Neural progenitor cell (in vitro differentiated cells): ENCODE measurements at regions not wholly inside any gene's neighbourhood (a gene's known extent, or its start where the extent isn't known, plus 50 kb on each side); places are given as distances from the start of the nearest gene placed in this dataset.

Experiments used
- DNase-seq: peaks from one replicate; pipeline ENCODE4 v3.0.0-alpha.2; 2016; ENCODE audit warnings: low spot score
- H2AFZ ChIP-seq: fragments of 200-600 bp; sonication (generic); replicated peaks from 2 replicates; pipeline ENCODE4 v1.6.1; 2016; ENCODE audit warnings: antibody characterized with exemption
- H3F3A ChIP-seq: fragments of 200-600 bp; sonication (generic); 2 replicates; pipeline ENCODE4 v1.6.1; 2016; ENCODE audit warnings: antibody characterized with exemption, low read depth
- H3K27ac ChIP-seq: fragments of 200-600 bp; sonication (generic); 2 replicates; pipeline ENCODE4 v1.5.1; 2016; ENCODE audit warnings: mild to moderate bottlenecking
- H3K27me3 ChIP-seq: fragments of 200-600 bp; sonication (generic); 2 replicates; pipeline ENCODE4 v1.6.1; 2016; ENCODE audit warnings: mild to moderate bottlenecking, moderate library complexity
- H3K36me3 ChIP-seq: fragments of 200-600 bp; sonication (generic); 2 replicates; pipeline ENCODE4 v1.5.1; 2016
- H3K4me1 ChIP-seq: fragments of 200-600 bp; sonication (generic); 2 replicates; pipeline ENCODE4 v1.6.1; 2016; ENCODE audit warnings: mixed run types
- H3K4me2 ChIP-seq: fragments of 200-600 bp; sonication (generic); 2 replicates; pipeline ENCODE4 v1.6.1; 2016
- H3K4me3 ChIP-seq: fragments of 200-600 bp; sonication (generic); 2 replicates; pipeline ENCODE4 v1.5.1; 2016
- H3K79me2 ChIP-seq: fragments of 200-600 bp; sonication (generic); 2 replicates; pipeline ENCODE4 v1.6.1; 2016; ENCODE audit warnings: low read depth
- H3K9ac ChIP-seq: fragments of 200-600 bp; sonication (generic); 2 replicates; pipeline ENCODE4 v1.6.1; 2016
- H3K9me3 ChIP-seq: fragments of 200-600 bp; sonication (generic); 2 replicates; pipeline ENCODE4 v1.5.1; 2016; ENCODE audit warnings: low read depth
- H4K20me1 ChIP-seq: fragments of 200-600 bp; sonication (generic); 2 replicates; pipeline ENCODE4 v1.6.1; 2016; ENCODE audit warnings: low read depth
- H3K27ac Mint-ChIP-seq: 3 replicates; pipeline ENCODE4 v1.8.0; 2021; ENCODE audit warnings: mixed read lengths
- H3K27me3 Mint-ChIP-seq: 2 replicates; pipeline ENCODE4 v1.8.0; 2022; ENCODE audit warnings: low read depth, mild to moderate bottlenecking, inconsistent platforms, moderate library complexity, mixed read lengths; ENCODE audit not compliant: insufficient read depth
- H3K36me3 Mint-ChIP-seq: 3 replicates; pipeline ENCODE4 v1.8.0; 2021; ENCODE audit warnings: mixed read lengths
- H3K4me1 Mint-ChIP-seq: 3 replicates; pipeline ENCODE4 v1.8.0; 2021; ENCODE audit warnings: mixed read lengths
- H3K4me3 Mint-ChIP-seq: 3 replicates; pipeline ENCODE4 v1.8.0; 2021; ENCODE audit warnings: mild to moderate bottlenecking, moderate library complexity, mixed read lengths
- H3K9me3 Mint-ChIP-seq: 3 replicates; pipeline ENCODE4 v1.8.0; 2020; ENCODE audit warnings: mixed read lengths
- EZH2 ChIP-seq: fragments of 200-600 bp; sonication (generic); IDR thresholded peaks from 2 replicates; pipeline ENCODE4 v1.6.1; 2017; ENCODE audit warnings: antibody characterized with exemption, mild to moderate bottlenecking, moderate library complexity
- EZH2phosphoT487 ChIP-seq: fragments of 200-600 bp; sonication (generic); IDR thresholded peaks from 2 replicates; pipeline ENCODE4 v1.6.1; 2017; ENCODE audit warnings: antibody characterized with exemption
- TF ChIP-seq, protein P1 (sequence below): fragments of 200-600 bp; sonication (generic); IDR thresholded peaks from 2 replicates; pipeline ENCODE4 v1.5.1; 2017; ENCODE audit warnings: antibody characterized with exemption, mild to moderate bottlenecking

DNA sequence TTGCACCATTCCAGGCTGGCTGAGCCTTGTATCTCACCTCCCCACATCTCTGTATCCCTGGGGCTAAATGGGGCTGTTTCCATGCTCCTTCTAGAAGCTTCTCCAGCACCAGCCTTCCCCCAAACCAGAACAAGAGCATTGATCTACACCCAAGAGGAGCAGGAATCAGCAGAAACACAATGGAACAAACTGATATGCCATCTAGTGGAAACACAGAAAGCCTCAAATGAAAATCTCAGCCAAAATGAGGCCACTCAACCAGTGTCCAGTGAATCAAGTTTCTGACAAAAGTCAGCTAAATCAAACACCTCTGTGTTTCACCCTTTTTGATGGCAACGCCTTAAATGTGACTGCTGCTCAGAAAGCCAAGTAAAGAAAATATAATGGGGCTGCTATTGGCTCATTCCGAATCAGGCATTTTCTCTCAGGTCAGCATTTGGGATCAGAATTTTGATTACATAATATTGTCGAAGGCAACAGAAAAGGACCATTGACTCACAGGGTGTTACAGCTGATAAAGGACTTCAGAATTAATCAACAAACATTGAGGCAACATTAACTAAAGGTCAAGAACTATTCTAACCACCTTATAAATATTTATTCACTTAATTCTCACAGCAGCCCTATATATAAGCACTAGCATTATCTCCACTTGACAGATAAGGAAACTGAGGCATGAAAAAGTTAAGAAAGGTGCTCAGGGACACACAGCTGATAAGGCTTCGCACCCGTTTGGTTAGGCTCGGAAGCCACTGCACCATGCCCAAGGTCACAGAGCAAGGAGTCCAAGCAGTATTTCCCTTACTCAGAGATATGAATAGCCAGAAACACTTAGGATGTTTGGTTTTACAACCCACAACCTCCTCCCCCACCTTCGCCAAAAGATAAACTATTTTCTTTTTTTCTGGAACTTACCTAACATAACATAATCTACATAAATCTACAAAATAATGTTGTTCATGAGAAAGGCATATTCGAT lies 85.8 kb upstream of the KCNJ15 start:
- Histone ChIP-seq H3K4me3 (no peak overlapping the region), H3K36me3 (no peaks in the 10 kb centered on the region), H3K4me1 (peaks cover 13% of the 10 kb centered on the region), H3K27me3 (no peaks in the 10 kb centered on the region), H3K9me3 (no peaks in the 10 kb centered on the region), H2AFZ (peak overlapping the region; percentile 30), H3F3A (peaks cover 5% of the 10 kb centered on the region), H3K27ac (no peak overlapping the region), H3K9ac (no peak overlapping the region), H3K4me2 (no peak overlapping the region), H3K79me2 (no peaks in the 10 kb centered on the region), H4K20me1 (no peaks in the 10 kb centered on the region)
- H3K36me3 Mint-ChIP-seq: no peaks in the 10 kb centered on the region
- H3K4me3 Mint-ChIP-seq: no peak overlapping the region
- DNase-seq: no peak
- H3K4me1 Mint-ChIP-seq: peaks cover 23% of the 10 kb centered on the region
- H3K27me3 Mint-ChIP-seq: peaks cover 4% of the 10 kb centered on the region
- peak overlapping the region; percentile 49 for H3K27ac Mint-ChIP-seq
- H3K9me3 Mint-ChIP-seq: peaks cover 3% of the 10 kb centered on the region
- TF ChIP-seq, protein P1, sequence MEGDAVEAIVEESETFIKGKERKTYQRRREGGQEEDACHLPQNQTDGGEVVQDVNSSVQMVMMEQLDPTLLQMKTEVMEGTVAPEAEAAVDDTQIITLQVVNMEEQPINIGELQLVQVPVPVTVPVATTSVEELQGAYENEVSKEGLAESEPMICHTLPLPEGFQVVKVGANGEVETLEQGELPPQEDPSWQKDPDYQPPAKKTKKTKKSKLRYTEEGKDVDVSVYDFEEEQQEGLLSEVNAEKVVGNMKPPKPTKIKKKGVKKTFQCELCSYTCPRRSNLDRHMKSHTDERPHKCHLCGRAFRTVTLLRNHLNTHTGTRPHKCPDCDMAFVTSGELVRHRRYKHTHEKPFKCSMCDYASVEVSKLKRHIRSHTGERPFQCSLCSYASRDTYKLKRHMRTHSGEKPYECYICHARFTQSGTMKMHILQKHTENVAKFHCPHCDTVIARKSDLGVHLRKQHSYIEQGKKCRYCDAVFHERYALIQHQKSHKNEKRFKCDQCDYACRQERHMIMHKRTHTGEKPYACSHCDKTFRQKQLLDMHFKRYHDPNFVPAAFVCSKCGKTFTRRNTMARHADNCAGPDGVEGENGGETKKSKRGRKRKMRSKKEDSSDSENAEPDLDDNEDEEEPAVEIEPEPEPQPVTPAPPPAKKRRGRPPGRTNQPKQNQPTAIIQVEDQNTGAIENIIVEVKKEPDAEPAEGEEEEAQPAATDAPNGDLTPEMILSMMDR: no peak
- TF ChIP-seq EZH2 (no peak), EZH2phosphoT487 (no peak)

DNA sequence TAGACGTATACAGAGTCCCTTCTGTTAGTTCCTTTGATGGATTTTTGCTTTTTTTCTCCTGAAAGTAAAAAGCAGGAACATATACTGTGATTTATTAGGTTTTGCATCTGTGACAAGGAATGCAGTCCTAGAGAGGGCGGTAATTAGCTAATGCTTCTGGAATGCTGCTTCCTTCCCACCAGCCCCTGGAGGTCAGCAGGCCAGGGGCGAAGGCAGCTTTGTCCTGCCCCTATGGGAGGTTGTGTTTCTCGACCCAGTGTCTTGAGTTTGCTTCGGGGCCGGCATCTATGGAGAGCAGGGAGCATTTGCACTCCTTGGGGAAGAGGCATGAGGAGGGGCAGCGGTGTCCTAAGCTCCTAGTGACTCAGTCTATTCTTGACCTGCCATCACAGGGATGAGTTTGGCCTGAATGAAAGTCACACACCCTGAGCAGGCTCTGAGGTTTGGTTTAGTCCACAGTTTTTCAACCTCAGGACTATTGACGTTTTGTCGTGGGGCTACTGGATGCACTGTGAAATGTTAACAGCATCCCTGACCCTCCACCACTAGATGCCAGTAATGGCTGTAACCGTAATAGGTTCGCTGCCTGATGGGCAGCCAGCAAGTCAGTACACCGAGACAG lies 85.0 kb upstream of the KCNJ15 start:
- TF ChIP-seq EZH2phosphoT487 (no peak), EZH2 (no peak)
- TF ChIP-seq, protein P1: no peak
- H3K4me1 ChIP-seq: peaks cover 7% of the 10 kb centered on the region
- Mint-ChIP-seq H3K36me3 (no peaks in the 10 kb centered on the region), H3K27me3 (peaks cover 4% of the 10 kb centered on the region), H3K9me3 (peaks cover 3% of the 10 kb centered on the region), H3K4me3 (no peak overlapping the region), H3K4me1 (peaks cover 17% of the 10 kb centered on the region), H3K27ac (no peak overlapping the region)
- no peaks in the 10 kb centered on the region for H3K9me3 ChIP-seq
- no peaks in the 10 kb centered on the region for H3K27me3 ChIP-seq
- no peak overlapping the region for H3K27ac ChIP-seq
- no peak overlapping the region for H3K4me3 ChIP-seq
- no peaks in the 10 kb centered on the region for H3K79me2 ChIP-seq
- peak; percentile 72 for DNase-seq
- peak overlapping the region; percentile 12 for H2AFZ ChIP-seq
- H3K36me3 ChIP-seq: no peaks in the 10 kb centered on the region
- no peak overlapping the region for H3K9ac ChIP-seq
- H4K20me1 ChIP-seq: no peaks in the 10 kb centered on the region
- no peak overlapping the region for H3K4me2 ChIP-seq
- peaks cover 5% of the 10 kb centered on the region for H3F3A ChIP-seq

DNA sequence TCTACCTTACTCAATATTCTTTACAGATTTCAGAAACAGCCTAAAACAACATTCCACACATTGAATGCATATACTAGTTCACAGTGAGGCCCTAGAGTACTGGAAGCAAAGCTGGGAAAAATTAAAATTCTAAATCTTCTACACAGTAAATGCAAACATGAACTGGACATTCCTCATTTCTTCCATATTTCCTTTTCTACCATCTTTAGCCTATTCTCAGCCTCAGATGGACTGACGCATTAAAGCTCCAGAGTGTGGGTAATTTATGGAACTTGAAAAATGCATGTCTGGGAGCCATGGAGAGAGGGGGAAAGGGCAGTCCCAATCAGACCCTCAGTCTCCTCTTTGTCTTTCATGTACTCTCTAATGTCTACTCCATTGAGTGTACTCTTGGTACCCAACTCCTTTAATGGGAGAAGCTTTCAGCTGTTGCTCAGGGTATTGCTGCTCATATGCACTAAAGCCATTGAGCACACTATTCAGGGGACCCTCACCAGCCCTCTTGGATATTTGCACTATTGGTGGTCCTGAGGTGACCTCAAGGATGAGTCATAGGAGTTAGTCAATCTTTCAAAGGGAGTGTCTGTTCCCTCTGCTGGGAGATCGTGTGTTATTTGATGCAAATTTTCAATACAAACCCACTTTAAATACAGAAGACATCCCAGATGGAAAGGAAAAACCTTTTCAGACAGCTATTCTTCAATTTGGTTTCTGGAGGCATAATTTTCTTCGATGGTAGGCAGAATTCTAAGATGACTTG lies 83.3 kb upstream of the KCNJ15 start:
- Mint-ChIP-seq H3K9me3 (peaks cover 3% of the 10 kb centered on the region), H3K27me3 (peaks cover 4% of the 10 kb centered on the region), H3K4me3 (no peak overlapping the region), H3K4me1 (peaks cover 17% of the 10 kb centered on the region), H3K27ac (no peak overlapping the region), H3K36me3 (no peaks in the 10 kb centered on the region)
- Histone ChIP-seq H3K4me1 (peaks cover 3% of the 10 kb centered on the region), H3K4me2 (no peak overlapping the region), H2AFZ (no peak overlapping the region), H3K79me2 (no peaks in the 10 kb centered on the region), H4K20me1 (no peaks in the 10 kb centered on the region), H3K36me3 (no peaks in the 10 kb centered on the region), H3K4me3 (no peak overlapping the region), H3K9me3 (no peaks in the 10 kb centered on the region), H3K9ac (no peak overlapping the region), H3K27me3 (no peaks in the 10 kb centered on the region), H3K27ac (no peak overlapping the region), H3F3A (peaks cover 5% of the 10 kb centered on the region)
- TF ChIP-seq EZH2phosphoT487 (no peak), EZH2 (no peak)
- TF ChIP-seq, protein P1: no peak
- DNase-seq: no peak
